GM23248 (cell line): ENCODE measurements at regions not wholly inside any gene's neighbourhood (a gene's known extent, or its start where the extent isn't known, plus 50 kb on each side); places are given as distances from the start of the nearest gene placed in this dataset.

Source experiments
- DNase-seq: peaks from one replicate; pipeline ENCODE4 v3.0.0-alpha.2; 2015
- H2AFZ ChIP-seq: fragments of 200-600 bp; sonication (generic); 2 replicates; pipeline ENCODE4 v1.6.1; 2016; ENCODE audit warnings: antibody characterized with exemption
- H3F3A ChIP-seq: fragments of 200-600 bp; sonication (generic); 2 replicates; pipeline ENCODE4 v1.6.1; 2016; ENCODE audit warnings: mild to moderate bottlenecking, antibody characterized with exemption, mixed run types; ENCODE audit not compliant: insufficient read depth
- H3K27ac ChIP-seq: fragments of 200-600 bp; sonication (generic); 2 replicates; pipeline ENCODE4 v1.5.1; 2016; ENCODE audit warnings: mild to moderate bottlenecking
- H3K27me3 ChIP-seq: fragments of 200-600 bp; sonication (generic); replicated peaks from 2 replicates; pipeline ENCODE4 v1.6.1; 2016; ENCODE audit warnings: mild to moderate bottlenecking; ENCODE audit not compliant: insufficient read depth
- H3K36me3 ChIP-seq: fragments of 200-600 bp; sonication (generic); 2 replicates; pipeline ENCODE4 v1.6.1; 2016; ENCODE audit warnings: low read depth, mild to moderate bottlenecking
- H3K4me1 ChIP-seq: fragments of 200-600 bp; sonication (generic); 2 replicates; pipeline ENCODE4 v1.6.1; 2016; ENCODE audit warnings: mild to moderate bottlenecking; ENCODE audit not compliant: insufficient read depth
- H3K4me2 ChIP-seq: fragments of 200-600 bp; sonication (generic); one replicate; pipeline ENCODE4 v1.6.1; 2016; ENCODE audit warnings: mild to moderate bottlenecking; ENCODE audit not compliant: unreplicated experiment
- H3K4me3 ChIP-seq: fragments of 200-600 bp; sonication (generic); 2 replicates; pipeline ENCODE4 v1.5.1; 2016; ENCODE audit warnings: mild to moderate bottlenecking
- H3K79me2 ChIP-seq: fragments of 200-600 bp; sonication (generic); 2 replicates; pipeline ENCODE4 v1.6.1; 2016; ENCODE audit warnings: mild to moderate bottlenecking; ENCODE audit not compliant: insufficient read depth
- H3K9ac ChIP-seq: fragments of 200-600 bp; sonication (generic); 2 replicates; pipeline ENCODE4 v1.6.1; 2016; ENCODE audit warnings: mild to moderate bottlenecking
- H3K9me2 ChIP-seq: fragments of 200-600 bp; sonication (generic); 2 replicates; pipeline ENCODE4 v1.6.1; 2016; ENCODE audit warnings: mixed run types, mild to moderate bottlenecking, moderate library complexity; ENCODE audit not compliant: insufficient read depth
- H3K9me3 ChIP-seq: fragments of 200-600 bp; sonication (generic); one replicate; pipeline ENCODE4 v1.6.1; 2017; ENCODE audit warnings: low read depth
- H4K20me1 ChIP-seq: fragments of 200-600 bp; sonication (generic); 2 replicates; pipeline ENCODE4 v1.6.0; 2016; ENCODE audit not compliant: insufficient read depth
- EZH2 ChIP-seq: fragments of 200-600 bp; sonication (generic); IDR thresholded peaks from 2 replicates; pipeline ENCODE4 v1.6.1; 2018; ENCODE audit warnings: antibody characterized with exemption, mild to moderate bottlenecking; ENCODE audit not compliant: insufficient read depth, poor library complexity, severe bottlenecking
- EZH2phosphoT487 ChIP-seq: fragments of 200-600 bp; sonication (generic); IDR thresholded peaks from 2 replicates; pipeline ENCODE4 v1.6.1; 2018; ENCODE audit warnings: antibody characterized with exemption, moderate library complexity, mild to moderate bottlenecking, low read depth; ENCODE audit not compliant: insufficient read depth
- WGBS, 2 experiments: methylation state at CpG; one replicate each; pipeline ENCODE4 v1.1.6; 2015 to 2017; ENCODE audit warnings: low lambda C conversion rate in 2 of 2, low coverage in 1 of 2; ENCODE audit errors: missing lambda C conversion rate in 2 of 2; 5-methylcytosine and 5-hydroxymethylcytosine counted together
- in situ Hi-C: fragments of 300-500 bp; cut with MboI; formaldehyde crosslinking; loops from 2 replicates; pipeline ENCODE4 v1.15.0; 2020

GRCh38 chr6:19736066-19736465, 101.1 kb upstream of the ID4 start:
- Histone ChIP-seq H3K4me3 (no peak overlapping the region), H3K27me3 (no peaks in the 10 kb centered on the region), H3K9me2 (no peaks in the 10 kb centered on the region), H4K20me1 (no peaks in the 10 kb centered on the region), H2AFZ (no peak overlapping the region), H3F3A (peaks cover 7% of the 10 kb centered on the region), H3K79me2 (no peaks in the 10 kb centered on the region), H3K4me1 (peaks cover 6% of the 10 kb centered on the region), H3K9me3 (no peaks in the 10 kb centered on the region), H3K4me2 (no peak overlapping the region), H3K27ac (no peak overlapping the region), H3K36me3 (no peaks in the 10 kb centered on the region), H3K9ac (no peak overlapping the region)
- in situ Hi-C loops, result no loop called here
- no peak for DNase-seq
- TF ChIP-seq EZH2 (no peak), EZH2phosphoT487 (no peak)
- WGBS, 2 experiments, result 85 to 99% methylated on average over 4 of the region's 4 CpGs

GRCh38 chr6:19738010-19738409, 99.2 kb upstream of the ID4 start:
- Histone ChIP-seq H3K4me2 (no peak overlapping the region), H2AFZ (no peak overlapping the region), H3K27me3 (no peaks in the 10 kb centered on the region), H4K20me1 (no peaks in the 10 kb centered on the region), H3K79me2 (no peaks in the 10 kb centered on the region), H3K4me3 (no peak overlapping the region), H3K9me2 (no peaks in the 10 kb centered on the region), H3F3A (no peaks in the 10 kb centered on the region), H3K9me3 (no peaks in the 10 kb centered on the region), H3K27ac (no peak overlapping the region), H3K4me1 (no peaks in the 10 kb centered on the region), H3K36me3 (no peaks in the 10 kb centered on the region), H3K9ac (no peak overlapping the region)
- WGBS, 2 experiments, result 68 to 86% methylated on average over 1 of the region's 1 CpG
- in situ Hi-C loops, result no loop called here
- no peak for TF ChIP-seq EZH2
- no peak for TF ChIP-seq EZH2phosphoT487
- no peak for DNase-seq

GRCh38 chr6:19749722-19750121, 87.4 kb upstream of the ID4 start:
- no peak for DNase-seq
- WGBS, 2 experiments, result 92 to 94% methylated on average over 7 of the region's 7 CpGs

GRCh38 chr6:19752746-19753145, 84.4 kb upstream of the ID4 start:
- Histone ChIP-seq H3K4me2 (no peak overlapping the region), H3K9me3 (no peaks in the 10 kb centered on the region)
- whole genome bisulfite sequencing, 2 experiments, result 53 to 62% methylated on average over 2 of the region's 2 CpGs

More at GRCh38 chr6:19749722-19750121, 87.4 kb upstream of the ID4 start:
- H3K27me3 ChIP-seq, result no peaks in the 10 kb centered on the region
- peaks cover 16% of the 10 kb centered on the region for H3K4me1 ChIP-seq
- H3K4me2 ChIP-seq, result no peak overlapping the region
- no peak overlapping the region for H3K4me3 ChIP-seq
- TF ChIP-seq EZH2 (no peak), EZH2phosphoT487 (no peak)
- no peak overlapping the region for H3K9ac ChIP-seq
- no peaks in the 10 kb centered on the region for H3K79me2 ChIP-seq
- no peak overlapping the region for H3K27ac ChIP-seq
- no peaks in the 10 kb centered on the region for H3K9me3 ChIP-seq
- H4K20me1 ChIP-seq, result no peaks in the 10 kb centered on the region
- H3F3A ChIP-seq, result peaks cover 6% of the 10 kb centered on the region; the same call in 1 of the 2 replicates
- no peak overlapping the region for H2AFZ ChIP-seq
- H3K9me2 ChIP-seq, result no peaks in the 10 kb centered on the region
- no peaks in the 10 kb centered on the region for H3K36me3 ChIP-seq
- in situ Hi-C loops, result no loop called here

GRCh38 chr6:19753826-19754225, 83.3 kb upstream of the ID4 start:
- peaks cover 50% of the 10 kb centered on the region for H3K4me1 ChIP-seq
- H3K27me3 ChIP-seq, result no peaks in the 10 kb centered on the region
- in situ Hi-C loops, result no loop called here
- TF ChIP-seq EZH2phosphoT487 (no peak), EZH2 (no peak)
- H3K4me2 ChIP-seq, result peak overlapping the region; percentile 38
- no peaks in the 10 kb centered on the region for H4K20me1 ChIP-seq
- H3F3A ChIP-seq, result peaks cover 37% of the 10 kb centered on the region
- no peaks in the 10 kb centered on the region for H3K36me3 ChIP-seq
- H3K9me3 ChIP-seq, result no peaks in the 10 kb centered on the region
- no peaks in the 10 kb centered on the region for H3K79me2 ChIP-seq
- no peak overlapping the region for H3K4me3 ChIP-seq
- no peak overlapping the region for H3K9ac ChIP-seq
- H2AFZ ChIP-seq, result 0 out of 2 replicates have a peak overlapping the region, but pooled peaks have one; percentile 17
- no peak overlapping the region for H3K27ac ChIP-seq
- 87 to 88% methylated on average over 5 of the region's 5 CpGs for WGBS, 2 experiments
- DNase-seq, result no peak
- H3K9me2 ChIP-seq, result no peaks in the 10 kb centered on the region

More at GRCh38 chr6:19752746-19753145, 84.4 kb upstream of the ID4 start:
- no peak for DNase-seq
- Histone ChIP-seq H3K36me3 (no peaks in the 10 kb centered on the region), H2AFZ (peak overlapping the region; percentile 36; the same call in 1 of the 2 replicates), H3K4me1 (peaks cover 39% of the 10 kb centered on the region), H3K79me2 (no peaks in the 10 kb centered on the region), H3K27ac (no peak overlapping the region), H3F3A (peaks cover 26% of the 10 kb centered on the region), H4K20me1 (no peaks in the 10 kb centered on the region), H3K9me2 (no peaks in the 10 kb centered on the region), H3K9ac (no peak overlapping the region), H3K27me3 (no peaks in the 10 kb centered on the region), H3K4me3 (no peak overlapping the region)
- in situ Hi-C loops, result no loop called here
- no peak for TF ChIP-seq EZH2phosphoT487
- no peak for TF ChIP-seq EZH2
